ENCODE measurements at regions not wholly inside any gene's neighbourhood (a gene's known extent, or its start where the extent isn't known, plus 50 kb on each side); places are given as distances from the start of the nearest gene placed in this dataset.

DNA sequence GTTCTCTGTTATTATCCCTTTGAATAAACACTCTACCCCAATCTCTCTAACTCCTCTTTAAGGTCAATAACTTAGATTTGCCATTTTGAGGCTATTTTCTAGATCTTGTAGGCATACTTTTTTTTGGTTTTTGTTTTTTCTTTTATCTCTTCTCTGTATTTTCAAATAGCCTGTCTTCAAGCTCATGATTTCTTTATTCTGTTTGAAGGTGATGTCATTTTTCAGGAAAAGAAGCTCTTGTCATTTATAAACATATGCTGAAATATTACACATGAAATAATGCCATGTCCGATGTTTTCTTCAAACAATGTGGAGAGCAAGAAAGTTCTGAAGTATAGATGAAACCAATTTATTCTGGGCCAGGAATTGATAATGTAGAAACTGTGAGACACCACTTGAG, 57.5 kb upstream of the CABCOCO1 start:
- intact Hi-C loops (cut with DNase I), result no loop called here
- H3K4me3 ChIP-seq, result no peak overlapping the region
- H3K9me3 ChIP-seq, result no peaks in the 10 kb centered on the region
- no peak for DNase-seq
- TF ChIP-seq CTCF (IDR thresholded peaks at IDR 0.05), result no peak
- H3K27me3 ChIP-seq, result no peaks in the 10 kb centered on the region
- no peaks in the 10 kb centered on the region for H3K4me1 ChIP-seq
- H3K27ac ChIP-seq, result no peak overlapping the region
- no peaks in the 10 kb centered on the region for H3K36me3 ChIP-seq
- no peak overlapping the region for H3K9ac ChIP-seq (ENCODE audit: low read depth in 2 of 2, low read length in 2 of 2)

- intact Hi-C loops (cut with DNase I), result no loop called here
- TF ChIP-seq CTCF (IDR thresholded peaks at IDR 0.05), result no peak
- no peak overlapping the region for H3K27ac ChIP-seq
- no peak overlapping the region for H3K4me3 ChIP-seq
- H3K9ac ChIP-seq (ENCODE audit: low read depth in 2 of 2, low read length in 2 of 2), result no peak overlapping the region
- no peaks in the 10 kb centered on the region for H3K36me3 ChIP-seq
- DNase-seq, result no peak
- no peaks in the 10 kb centered on the region for H3K9me3 ChIP-seq
- no peaks in the 10 kb centered on the region for H3K27me3 ChIP-seq
- no peaks in the 10 kb centered on the region for H3K4me1 ChIP-seq
Observed at GRCh38 chr10:61600399-61600798, 62.3 kb upstream of the CABCOCO1 start.

- DNase-seq, result no peak
- Histone ChIP-seq H3K27ac (no peak overlapping the region), H3K9me3 (no peaks in the 10 kb centered on the region), H3K36me3 (no peaks in the 10 kb centered on the region), H3K4me1 (no peaks in the 10 kb centered on the region), H3K9ac (ENCODE audit: low read depth in 2 of 2, low read length in 2 of 2) (no peak overlapping the region), H3K27me3 (no peaks in the 10 kb centered on the region), H3K4me3 (no peak overlapping the region)
- intact Hi-C loops (cut with DNase I), result no loop called here
- no peak for TF ChIP-seq CTCF (IDR thresholded peaks at IDR 0.05)
Observed at GRCh38 chr10:61594430-61594829, 68.3 kb upstream of the CABCOCO1 start.

DNA sequence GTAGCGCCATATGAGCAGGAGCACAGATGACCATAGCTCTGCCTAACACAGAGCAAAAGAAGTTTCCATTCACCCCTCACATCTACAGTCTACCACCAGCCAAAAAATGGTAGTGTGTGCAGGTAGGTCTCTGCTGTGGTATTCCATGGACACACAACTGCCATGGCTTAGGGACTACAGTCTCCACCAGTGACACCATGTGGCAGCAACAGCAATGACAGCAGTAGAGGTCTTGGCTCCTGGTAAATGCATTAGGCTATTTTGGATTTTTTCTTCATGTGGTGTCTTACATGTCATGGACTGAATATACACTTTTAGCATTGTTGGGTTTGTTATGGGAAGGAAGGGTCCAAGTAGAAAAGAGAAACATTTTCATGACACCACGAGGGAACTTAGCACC, 70.1 kb upstream of the CABCOCO1 start:
- H3K4me3 ChIP-seq, result no peak overlapping the region
- no peak for DNase-seq
- H3K9ac ChIP-seq (ENCODE audit: low read depth in 2 of 2, low read length in 2 of 2), result no peak overlapping the region
- H3K27ac ChIP-seq, result no peak overlapping the region
- intact Hi-C loops (cut with DNase I), result no loop called here
- H3K4me1 ChIP-seq, result no peaks in the 10 kb centered on the region
- no peaks in the 10 kb centered on the region for H3K36me3 ChIP-seq
- no peaks in the 10 kb centered on the region for H3K27me3 ChIP-seq
- no peaks in the 10 kb centered on the region for H3K9me3 ChIP-seq
- no peak for TF ChIP-seq CTCF (IDR thresholded peaks at IDR 0.05)

GRCh38 chr10:61589547-61590243, 73.0 kb upstream of the CABCOCO1 start:
- Histone ChIP-seq H3K36me3 (no peaks in the 10 kb centered on the region), H3K27ac (no peak overlapping the region), H3K9ac (ENCODE audit: low read depth in 2 of 2, low read length in 2 of 2) (no peak overlapping the region), H3K4me1 (no peaks in the 10 kb centered on the region), H3K9me3 (no peaks in the 10 kb centered on the region), H3K4me3 (no peak overlapping the region), H3K27me3 (no peaks in the 10 kb centered on the region)
- DNase-seq, result no peak
- TF ChIP-seq CTCF (IDR thresholded peaks at IDR 0.05), result no peak
- intact Hi-C loops (cut with DNase I), result no loop called here

All from colonic mucosa (tissue), 4 donors.